Body of pancreas (tissue), 4 donors: ENCODE measurements at regions not wholly inside any gene's neighbourhood (a gene's known extent, or its start where the extent isn't known, plus 50 kb on each side); places are given as distances from the start of the nearest gene placed in this dataset.

Source experiments
- ATAC-seq: fragments of 150-250 bp; one replicate; pipeline ENCODE4 v1.9.1; 2016
- DNase-seq, 4 donors: peaks; one replicate each; pipeline ENCODE4 v3.0.0-alpha.2; 2019
- H3K27ac ChIP-seq, 4 donors: fragments of 200-600 bp; sonication (generic); 1 replicate in 3 of 4; 2 replicates in 1 of 4; pipeline versions ENCODE4 v1.5.1 to v1.6.1; 2016 to 2019; ENCODE audit warnings: mild to moderate bottlenecking in 1 of 4, mixed read lengths in 1 of 4, moderate library complexity in 1 of 4
- H3K27me3 ChIP-seq, 2 donors: fragments of 200-600 bp; sonication (generic); one replicate each; pipeline ENCODE4 v1.6.0; 2016; ENCODE audit warnings: mild to moderate bottlenecking in 1 of 2
- H3K36me3 ChIP-seq, 2 donors: fragments of 200-600 bp; sonication (generic); replicated peaks in 1 of 2; 2 replicates each; pipeline ENCODE4 v1.5.1; 2016; ENCODE audit warnings: low read depth in 2 of 2; ENCODE audit not compliant: insufficient read depth in 1 of 2
- H3K4me1 ChIP-seq: fragments of 200-600 bp; sonication (generic); one replicate; pipeline ENCODE4 v1.6.0; 2016
- H3K4me3 ChIP-seq, 2 donors: fragments of 200-600 bp; sonication (generic); 1 replicate in 1 of 2; 2 replicates in 1 of 2; pipeline ENCODE4 v1.5.1; 2016 to 2019
- H3K9me3 ChIP-seq, 3 donors: fragments of 200-600 bp; sonication (generic); 1 replicate in 2 of 3; 2 replicates in 1 of 3; pipeline ENCODE4 v1.5.1; 2016
- CTCF ChIP-seq, 7 experiments: fragments of 450-650 bp in 4 of 7; fragments of 200-600 bp in 3 of 7; sonication (generic) in 3 of 7; IDR thresholded peaks; one replicate each; pipeline ENCODE4 v1.5.1; 2016 to 2019; ENCODE audit warnings: antibody characterized with exemption in 7 of 7
- POLR2A ChIP-seq, 3 donors: fragments of 450-650 bp; IDR thresholded peaks; one replicate each; pipeline ENCODE4 v1.6.1; 2016; ENCODE audit warnings: antibody characterized with exemption in 3 of 3, mild to moderate bottlenecking in 2 of 3
- WGBS, 2 donors: methylation state at CpG; one replicate each; pipeline ENCODE4 v1.1.5; 2017; 5-methylcytosine and 5-hydroxymethylcytosine counted together
- intact Hi-C: fragments of 100-400 bp; cut with DNase I; formaldehyde crosslinking; loops from one replicate; pipeline ENCODE4 v1.15.1; 2023

GRCh38 chr21:33125680-33126375 lies 55.9 kb downstream of the OLIG1 start:
- no peaks in the 10 kb centered on the region for H3K27me3 ChIP-seq
- TF ChIP-seq POLR2A (IDR thresholded peaks at IDR 0.05) (no peak), CTCF (IDR thresholded peaks at IDR 0.05) (no peak)
- no peaks in the 10 kb centered on the region for H3K36me3 ChIP-seq
- H3K4me1 ChIP-seq, result peaks cover 5% of the 10 kb centered on the region
- no peaks in the 10 kb centered on the region for H3K9me3 ChIP-seq
- intact Hi-C loops, result no loop called here
- no peak overlapping the region for H3K4me3 ChIP-seq
- ATAC-seq, result no peak
- 52 to 57% methylated on average over 9 of the region's 9 CpGs for WGBS, 2 donors
- DNase-seq, result no peak
- no peak overlapping the region for H3K27ac ChIP-seq

- 70 to 76% methylated on average over 6 to 7 of the region's 7 CpGs for WGBS, 2 donors
- no peaks in the 10 kb centered on the region for H3K9me3 ChIP-seq
- H3K27me3 ChIP-seq, result no peaks in the 10 kb centered on the region
- H3K4me3 ChIP-seq, result no peak overlapping the region
- no peak overlapping the region for H3K27ac ChIP-seq
- TF ChIP-seq POLR2A (IDR thresholded peaks at IDR 0.05) (no peak), CTCF (IDR thresholded peaks at IDR 0.05) (no peak)
- no peak for DNase-seq
- H3K4me1 ChIP-seq, result peaks cover 5% of the 10 kb centered on the region
- intact Hi-C loops, result no loop called here
- ATAC-seq, result no peak
- H3K36me3 ChIP-seq, result no peaks in the 10 kb centered on the region
Observed at GRCh38 chr21:33126569-33126968, 56.6 kb downstream of the OLIG1 start.

- peaks cover 5% of the 10 kb centered on the region for H3K4me1 ChIP-seq
- H3K27ac ChIP-seq, result no peak overlapping the region
- intact Hi-C loops, result no loop called here
- ATAC-seq, result peak; percentile 64
- 3 to 4% methylated on average over 18 of the region's 18 CpGs for WGBS, 2 donors
- H3K9me3 ChIP-seq, result no peaks in the 10 kb centered on the region
- DNase-seq, result peak; percentile 45 to 69 (median 55)
- H3K36me3 ChIP-seq, result no peaks in the 10 kb centered on the region
- TF ChIP-seq CTCF (IDR thresholded peaks at IDR 0.05) (peak; percentile 32 to 75 (median 59)), POLR2A (IDR thresholded peaks at IDR 0.05) (no peak)
- H3K27me3 ChIP-seq, result no peaks in the 10 kb centered on the region
- H3K4me3 ChIP-seq, result no peak overlapping the region
Observed at GRCh38 chr21:33127154-33127867, 57.4 kb downstream of the OLIG1 start.

- no peaks in the 10 kb centered on the region for H3K9me3 ChIP-seq
- WGBS, 2 donors, result 15 to 25% methylated on average over 6 of the region's 6 CpGs
- H3K27me3 ChIP-seq, result no peaks in the 10 kb centered on the region
- no peak for DNase-seq
- H3K4me3 ChIP-seq, result no peak overlapping the region
- TF ChIP-seq CTCF (IDR thresholded peaks at IDR 0.05), result no peak
- no peak for TF ChIP-seq POLR2A (IDR thresholded peaks at IDR 0.05)
- H3K27ac ChIP-seq, result no peak overlapping the region
- peaks cover 5% of the 10 kb centered on the region for H3K4me1 ChIP-seq
- H3K36me3 ChIP-seq, result no peaks in the 10 kb centered on the region
- intact Hi-C loops, result no loop called here
- no peak for ATAC-seq
Observed at GRCh38 chr21:33127868-33128242, 57.9 kb downstream of the OLIG1 start.
